ENCODE measurements at regions not wholly inside any gene's neighbourhood (a gene's known extent, or its start where the extent isn't known, plus 50 kb on each side); places are given as distances from the start of the nearest gene placed in this dataset.

GRCh38 chr2:56444339-56444738 is 260.5 kb downstream of the CCDC85A start:
- H3K36me3 ChIP-seq (replicated peaks in 1 of 2; ENCODE audit: control insufficient read depth in 1 of 2, insufficient read depth in 2 of 2, low read length in 2 of 2) = no peaks in the 10 kb centered on the region
- TF ChIP-seq NCOA1 (CRISPR knock-in tag; IDR thresholded peaks at IDR 0.05) = no peak
- TF ChIP-seq, protein P1, sequence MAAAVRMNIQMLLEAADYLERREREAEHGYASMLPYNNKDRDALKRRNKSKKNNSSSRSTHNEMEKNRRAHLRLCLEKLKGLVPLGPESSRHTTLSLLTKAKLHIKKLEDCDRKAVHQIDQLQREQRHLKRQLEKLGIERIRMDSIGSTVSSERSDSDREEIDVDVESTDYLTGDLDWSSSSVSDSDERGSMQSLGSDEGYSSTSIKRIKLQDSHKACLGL (CRISPR knock-in tag; IDR thresholded peaks at IDR 0.05) = no peak
- no peak for TF ChIP-seq FOXC1 (CRISPR knock-in tag; IDR thresholded peaks at IDR 0.05; ENCODE audit: borderline replicate concordance)
- ATAC-seq (no peak), DNase-seq (ENCODE audit: low spot score) (no peak), FAIRE-seq (no peak)
- no TSS peak for BruUV-seq (replicated peaks)
- in situ Hi-C loops (cut with HindIII; ENCODE audit: extremely low pct_ligation_motif_present, low pct_unique_long_range_greater_than_20kb) = no loop called here
- no peak overlapping the region for H3K4me2 ChIP-seq (ENCODE audit: low read depth, low read length)
- H4K20me1 ChIP-seq (ENCODE audit: insufficient read depth, low read length) = no peaks in the 10 kb centered on the region
- H3K9ac ChIP-seq (ENCODE audit: insufficient read depth, low read depth, low read length) = no peak overlapping the region
- H2AFZ ChIP-seq (ENCODE audit: low read length) = no peak overlapping the region
- 33% methylated on average over 4 of the region's 4 CpGs for WGBS (ENCODE audit: low lambda C conversion rate)
- H3K4me1 ChIP-seq (ENCODE audit: insufficient read depth, low read length) = peaks cover 13% of the 10 kb centered on the region
- CTCF ChIA-PET (ENCODE audit: low intra/inter-chr PET ratio, low total read pairs) = no interaction called here
- H3K4me3 ChIP-seq (replicated peaks in 1 of 3; ENCODE audit: insufficient read depth in 1 of 3, low read depth in 2 of 3, low read length in 3 of 3) = no peak overlapping the region
- no peaks in the 10 kb centered on the region for H3K27me3 ChIP-seq (ENCODE audit: control insufficient read depth in 1 of 2, insufficient read depth in 2 of 2, low read length in 2 of 2)
- intact Hi-C loops (cut with micrococcal nuclease; ENCODE audit: unreplicated experiment) = loop anchor here (10.0 kb wide), 1 partner anchor 240 kb away; no protein-coding TSS in a partner anchor
- H3K79me2 ChIP-seq (ENCODE audit: insufficient read depth, low read length) = no peaks in the 10 kb centered on the region
- H3K9me3 ChIP-seq (ENCODE audit: low read length) = no peaks in the 10 kb centered on the region
- POLR2A ChIA-PET = no interaction called here
- no peak overlapping the region for H3K27ac ChIP-seq (ENCODE audit: extremely low read length, insufficient read depth, low read length)

DNA sequence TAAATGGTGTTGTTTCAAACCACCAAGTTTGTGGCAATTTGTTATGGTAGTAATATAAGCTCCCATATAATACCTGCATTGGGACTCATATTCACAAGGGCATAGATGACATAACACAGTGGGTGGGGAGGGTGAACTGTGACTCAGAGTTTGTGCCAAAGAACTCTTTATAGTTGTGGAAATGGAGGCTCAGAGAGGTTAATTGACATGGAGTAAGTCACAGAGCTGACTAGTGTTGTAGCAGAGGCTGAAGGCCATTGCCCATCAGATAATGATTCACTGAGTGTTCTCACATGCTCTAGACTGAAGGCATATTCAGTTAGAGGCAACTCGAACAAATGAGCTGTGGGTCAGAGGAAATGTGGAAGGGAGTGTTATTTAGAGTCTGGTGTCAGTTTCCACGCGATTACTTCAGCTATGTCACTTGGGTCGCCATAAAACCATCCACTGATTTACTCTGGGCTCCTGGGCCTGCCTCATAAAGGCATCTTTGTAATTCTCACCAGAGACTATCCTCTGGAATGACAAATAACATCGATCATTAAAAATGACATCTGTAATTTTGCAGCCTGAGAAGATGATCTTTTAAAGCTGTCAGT is 264.7 kb downstream of the CCDC85A start:
- peak overlapping the region; percentile 71 for H3K4me2 ChIP-seq (ENCODE audit: low read depth, low read length)
- no TSS peak for BruUV-seq (replicated peaks)

More for the DNA sequence above, 264.7 kb downstream of the CCDC85A start:
- Histone ChIP-seq H3K27me3 (ENCODE audit: control insufficient read depth in 1 of 2, insufficient read depth in 2 of 2, low read length in 2 of 2) (no peaks in the 10 kb centered on the region), H3K4me3 (replicated peaks in 1 of 3; ENCODE audit: insufficient read depth in 1 of 3, low read depth in 2 of 3, low read length in 3 of 3) (peak overlapping the region; percentile 1 to 31 (median 4); a peak in 3 of 6 replicates), H3K9ac (ENCODE audit: insufficient read depth, low read depth, low read length) (no peak overlapping the region), H4K20me1 (ENCODE audit: insufficient read depth, low read length) (no peaks in the 10 kb centered on the region), H3K9me3 (ENCODE audit: low read length) (0 out of 2 replicates have a peak, but pooled peaks cover 9% of the 10 kb centered on the region), H2AFZ (ENCODE audit: low read length) (peak overlapping the region; percentile 34), H3K36me3 (replicated peaks in 1 of 2; ENCODE audit: control insufficient read depth in 1 of 2, insufficient read depth in 2 of 2, low read length in 2 of 2) (no peaks in the 10 kb centered on the region), H3K27ac (ENCODE audit: extremely low read length, insufficient read depth, low read length) (no peak overlapping the region), H3K4me1 (ENCODE audit: insufficient read depth, low read length) (peaks cover 18% of the 10 kb centered on the region), H3K79me2 (ENCODE audit: insufficient read depth, low read length) (no peaks in the 10 kb centered on the region)
- 10% methylated on average over 5 of the region's 5 CpGs for WGBS (ENCODE audit: low lambda C conversion rate)
- intact Hi-C loops (cut with micrococcal nuclease; ENCODE audit: unreplicated experiment) = loop anchor here (10.0 kb wide), 1 partner anchor 244 kb away; no protein-coding TSS in a partner anchor
- ChIA-PET CTCF (ENCODE audit: low intra/inter-chr PET ratio, low total read pairs) (no interaction called here), POLR2A (no interaction called here)
- DNase-seq (ENCODE audit: low spot score) (peak; percentile 3), ATAC-seq (peak; percentile 74), FAIRE-seq (no peak)
- in situ Hi-C loops (cut with HindIII; ENCODE audit: extremely low pct_ligation_motif_present, low pct_unique_long_range_greater_than_20kb) = no loop called here
- TF ChIP-seq SALL2 (CRISPR knock-in tag; IDR thresholded peaks at IDR 0.05) (0 out of 2 replicates have a peak, but pooled peaks have one; percentile 26), TBL1XR1 (IDR thresholded peaks at IDR 0.05; ENCODE audit: borderline replicate concordance, low read length, partially characterized antibody) (peak; percentile 23), ZNF768 (CRISPR knock-in tag; IDR thresholded peaks at IDR 0.05) (peak; percentile 87; the same call in 1 of the 2 replicates), SP140L (CRISPR knock-in tag; IDR thresholded peaks at IDR 0.05; ENCODE audit: borderline replicate concordance) (no peak), ZNF614 (CRISPR knock-in tag; IDR thresholded peaks at IDR 0.05; ENCODE audit: borderline replicate concordance) (0 out of 2 replicates have a peak, but pooled peaks have one; percentile 34), DNMT3B (CRISPR knock-in tag; conservative IDR thresholded peaks at IDR 0.05) (0 out of 2 replicates have a peak, but pooled peaks have one; percentile 36), ZMYM3 (CRISPR knock-in tag; IDR thresholded peaks at IDR 0.05) (peak; percentile 57), KDM4B (CRISPR knock-in tag; IDR thresholded peaks at IDR 0.05) (0 out of 2 replicates have a peak, but pooled peaks have one; percentile 21)
- TF ChIP-seq, protein P2, sequence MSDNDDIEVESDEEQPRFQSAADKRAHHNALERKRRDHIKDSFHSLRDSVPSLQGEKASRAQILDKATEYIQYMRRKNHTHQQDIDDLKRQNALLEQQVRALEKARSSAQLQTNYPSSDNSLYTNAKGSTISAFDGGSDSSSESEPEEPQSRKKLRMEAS (IDR thresholded peaks at IDR 0.05) = peak; percentile 29; the same call in 1 of the 2 replicates
- TF ChIP-seq, protein P3, sequence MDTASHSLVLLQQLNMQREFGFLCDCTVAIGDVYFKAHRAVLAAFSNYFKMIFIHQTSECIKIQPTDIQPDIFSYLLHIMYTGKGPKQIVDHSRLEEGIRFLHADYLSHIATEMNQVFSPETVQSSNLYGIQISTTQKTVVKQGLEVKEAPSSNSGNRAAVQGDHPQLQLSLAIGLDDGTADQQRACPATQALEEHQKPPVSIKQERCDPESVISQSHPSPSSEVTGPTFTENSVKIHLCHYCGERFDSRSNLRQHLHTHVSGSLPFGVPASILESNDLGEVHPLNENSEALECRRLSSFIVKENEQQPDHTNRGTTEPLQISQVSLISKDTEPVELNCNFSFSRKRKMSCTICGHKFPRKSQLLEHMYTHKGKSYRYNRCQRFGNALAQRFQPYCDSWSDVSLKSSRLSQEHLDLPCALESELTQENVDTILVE (CRISPR knock-in tag; IDR thresholded peaks at IDR 0.05) = 0 out of 2 replicates have a peak, but pooled peaks have one; percentile 46
- TF ChIP-seq, protein P4, sequence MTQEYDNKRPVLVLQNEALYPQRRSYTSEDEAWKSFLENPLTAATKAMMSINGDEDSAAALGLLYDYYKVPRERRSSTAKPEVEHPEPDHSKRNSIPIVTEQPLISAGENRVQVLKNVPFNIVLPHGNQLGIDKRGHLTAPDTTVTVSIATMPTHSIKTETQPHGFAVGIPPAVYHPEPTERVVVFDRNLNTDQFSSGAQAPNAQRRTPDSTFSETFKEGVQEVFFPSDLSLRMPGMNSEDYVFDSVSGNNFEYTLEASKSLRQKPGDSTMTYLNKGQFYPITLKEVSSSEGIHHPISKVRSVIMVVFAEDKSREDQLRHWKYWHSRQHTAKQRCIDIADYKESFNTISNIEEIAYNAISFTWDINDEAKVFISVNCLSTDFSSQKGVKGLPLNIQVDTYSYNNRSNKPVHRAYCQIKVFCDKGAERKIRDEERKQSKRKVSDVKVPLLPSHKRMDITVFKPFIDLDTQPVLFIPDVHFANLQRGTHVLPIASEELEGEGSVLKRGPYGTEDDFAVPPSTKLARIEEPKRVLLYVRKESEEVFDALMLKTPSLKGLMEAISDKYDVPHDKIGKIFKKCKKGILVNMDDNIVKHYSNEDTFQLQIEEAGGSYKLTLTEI (CRISPR knock-in tag; conservative IDR thresholded peaks at IDR 0.05) = no peak
